GM18507 (cell line): ENCODE measurements at regions not wholly inside any gene's neighbourhood (a gene's known extent, or its start where the extent isn't known, plus 50 kb on each side); places are given as distances from the start of the nearest gene placed in this dataset.
"Not testable (repeated sequence)": the region's sequence is repeated elsewhere in the genome, so short reads cannot be mapped to it uniquely, and the experiment has no call there.

Source experiments
- DNase-seq: peaks from one replicate; pipeline ENCODE4 v3.0.0; 2011; ENCODE audit warnings: low read depth; ENCODE audit not compliant: insufficient read length; ENCODE audit errors: extremely low spot score
- FAIRE-seq: peaks from 2 replicates; lab custom pipeline; 2011; peaks lifted over from hg19 to GRCh38; lab: Jason Lieb, UNC

GRCh38 chr9:87040410-87041009 is 93.2 kb upstream of the GAS1 start:
- FAIRE-seq (no peak), DNase-seq (no peak)

GRCh38 chr9:87041553-87042235 is 94.4 kb upstream of the GAS1 start:
- FAIRE-seq = not testable (repeated sequence)

GRCh38 chr9:87049929-87050608 is 102.8 kb upstream of the GAS1 start:
- DNase-seq, FAIRE-seq: not testable (repeated sequence)

More at GRCh38 chr9:87041553-87042235, 94.4 kb upstream of the GAS1 start:
- not testable (repeated sequence) for DNase-seq

GRCh38 chr9:87054999-87055686 is 107.8 kb upstream of the GAS1 start:
- no peak for FAIRE-seq
- no peak for DNase-seq

GRCh38 chr9:87059772-87060171 is 112.5 kb upstream of the GAS1 start:
- DNase-seq = no peak
- FAIRE-seq = no peak

GRCh38 chr9:87062746-87063145 is 115.4 kb upstream of the GAS1 start:
- FAIRE-seq (no peak), DNase-seq (no peak)

GRCh38 chr9:87063246-87063645 is 115.9 kb upstream of the GAS1 start:
- FAIRE-seq = no peak
- no peak for DNase-seq

GRCh38 chr9:87063871-87064270 is 116.6 kb upstream of the GAS1 start:
- DNase-seq = no peak
- no peak for FAIRE-seq

GRCh38 chr9:87064311-87064710 is 117.0 kb upstream of the GAS1 start:
- FAIRE-seq (no peak), DNase-seq (no peak)

GRCh38 chr9:87065981-87066380 is 118.7 kb upstream of the GAS1 start:
- DNase-seq (no peak), FAIRE-seq (no peak)

GRCh38 chr9:87067426-87067825 is 120.1 kb upstream of the GAS1 start:
- DNase-seq (no peak), FAIRE-seq (no peak)

- no peak for DNase-seq
- FAIRE-seq = no peak
Measured at GRCh38 chr9:87068177-87068840, 121.0 kb upstream of the GAS1 start.

- DNase-seq (no peak), FAIRE-seq (no peak)
Measured at GRCh38 chr9:87069690-87070089, 122.4 kb upstream of the GAS1 start.

GRCh38 chr9:87070336-87070735 is 123.0 kb upstream of the GAS1 start:
- DNase-seq (no peak), FAIRE-seq (no peak)

- no peak for FAIRE-seq
- no peak for DNase-seq
Measured at GRCh38 chr9:87071473-87071872, 124.2 kb upstream of the GAS1 start.

GRCh38 chr9:87073692-87074091 is 126.4 kb upstream of the GAS1 start:
- no peak for DNase-seq
- no peak for FAIRE-seq

- FAIRE-seq (no peak), DNase-seq (no peak)
Measured at GRCh38 chr9:87075537-87075936, 128.2 kb upstream of the GAS1 start.

GRCh38 chr9:87076825-87077224 is 129.5 kb upstream of the GAS1 start:
- DNase-seq = no peak
- FAIRE-seq = no peak

GRCh38 chr9:87077986-87078385 is 130.7 kb upstream of the GAS1 start:
- FAIRE-seq = no peak
- no peak for DNase-seq
